Smooth muscle cell of the brain vasculature (primary cell): ENCODE measurements at regions not wholly inside any gene's neighbourhood (a gene's known extent, or its start where the extent isn't known, plus 50 kb on each side); places are given as distances from the start of the nearest gene placed in this dataset.

Experiments
- DNase-seq: peaks from one replicate; pipeline ENCODE4 v3.0.0-alpha.2; 2012; ENCODE audit warnings: low read depth, low spot score

DNA sequence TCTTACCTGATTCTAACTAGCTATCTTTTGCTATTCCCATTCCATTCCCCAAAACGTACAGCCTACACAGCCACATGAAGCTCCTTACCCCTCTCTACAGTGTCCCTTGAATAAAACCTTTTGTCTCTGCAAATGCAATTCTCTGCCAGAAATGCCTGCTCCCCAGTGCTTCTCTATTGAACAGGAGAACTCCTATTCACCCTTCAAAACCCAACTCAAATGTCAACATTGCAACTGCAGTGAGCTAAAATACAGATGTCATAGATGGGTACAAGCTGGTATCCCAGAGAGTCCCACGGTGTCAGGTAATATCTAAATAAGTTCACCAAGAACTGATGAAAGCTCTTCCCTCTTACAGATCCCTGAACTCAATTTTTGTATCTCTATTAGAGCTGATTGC is 421.7 kb downstream of the INSC start:
- no peak for DNase-seq

DNA sequence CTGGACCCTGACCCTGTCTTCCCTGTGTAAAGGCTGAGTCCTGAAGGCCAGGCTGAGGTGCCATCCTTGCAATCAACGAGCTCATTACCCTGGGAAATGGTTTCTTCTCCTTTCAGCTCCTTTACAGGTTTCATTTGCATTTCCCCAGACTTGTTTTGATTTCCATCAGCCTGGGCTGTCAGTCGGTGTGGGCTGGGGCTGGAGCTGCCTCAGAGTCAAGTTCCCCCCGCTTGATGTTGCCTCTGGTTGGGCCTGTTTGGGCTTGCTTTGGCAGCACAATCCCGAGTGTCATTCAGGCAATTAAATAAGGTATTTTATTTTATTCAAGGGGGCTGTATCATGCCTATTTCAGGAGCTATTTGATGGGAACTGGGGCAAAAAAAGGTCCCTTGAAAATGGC is 424.9 kb downstream of the INSC start:
- no peak for DNase-seq

DNA sequence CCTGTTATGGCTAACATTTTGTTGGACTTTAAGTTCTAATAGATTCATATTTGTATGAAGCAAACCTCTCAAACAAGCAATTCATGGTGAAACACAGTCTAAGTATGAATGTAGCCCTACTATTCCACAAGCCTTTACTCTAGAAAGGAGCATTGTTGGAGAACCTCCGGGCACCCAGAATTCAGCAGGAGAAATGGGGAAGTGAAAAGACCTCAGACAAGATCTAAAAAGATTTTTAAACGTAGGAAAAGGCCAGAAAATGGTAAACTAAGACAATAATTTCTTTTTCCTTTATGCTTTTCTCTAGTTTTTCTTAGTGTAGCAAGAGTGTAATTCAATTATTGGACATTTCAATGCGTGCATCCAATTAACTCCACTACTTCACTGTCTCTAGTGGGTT is 426.4 kb downstream of the INSC start:
- DNase-seq, result no peak

DNA sequence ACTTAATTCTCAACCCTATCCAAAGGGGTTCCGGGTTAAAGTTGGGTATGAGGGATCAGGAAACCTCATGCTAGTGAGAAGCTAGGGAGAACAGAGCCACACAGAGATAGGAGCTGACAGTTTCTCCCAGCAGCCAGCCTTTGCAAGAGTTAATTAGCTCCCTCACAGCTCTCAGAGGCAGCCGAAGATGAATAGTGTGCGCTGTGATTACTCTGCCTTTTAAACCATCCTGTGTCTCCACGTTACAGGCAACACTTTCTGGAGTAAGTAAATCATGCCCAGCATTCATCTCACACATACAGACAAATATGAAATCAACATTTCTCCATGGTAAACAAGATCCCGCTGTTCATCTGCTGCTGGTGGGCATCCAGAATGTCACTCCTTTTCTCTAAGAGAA is 429.6 kb downstream of the INSC start:
- no peak for DNase-seq

DNA sequence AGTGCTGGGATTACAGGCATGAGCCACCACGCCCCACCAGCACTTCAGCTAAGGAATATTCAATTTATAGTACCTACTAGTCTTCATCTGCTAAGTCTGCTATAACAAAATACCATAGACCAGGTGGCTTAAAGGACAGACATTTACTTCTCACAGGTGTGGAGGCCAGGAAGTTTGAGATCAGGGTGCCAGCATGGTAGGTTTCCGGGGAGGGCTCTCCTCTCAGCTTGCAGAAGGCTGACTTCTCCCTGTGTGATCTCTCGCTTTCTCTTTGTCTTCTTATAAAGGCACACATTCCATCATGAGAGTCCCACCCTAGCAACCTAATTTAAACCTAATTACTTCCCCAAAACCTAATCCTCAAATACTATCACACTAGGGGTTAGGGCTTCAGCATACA is 433.0 kb downstream of the INSC start:
- DNase-seq, result no peak

DNA sequence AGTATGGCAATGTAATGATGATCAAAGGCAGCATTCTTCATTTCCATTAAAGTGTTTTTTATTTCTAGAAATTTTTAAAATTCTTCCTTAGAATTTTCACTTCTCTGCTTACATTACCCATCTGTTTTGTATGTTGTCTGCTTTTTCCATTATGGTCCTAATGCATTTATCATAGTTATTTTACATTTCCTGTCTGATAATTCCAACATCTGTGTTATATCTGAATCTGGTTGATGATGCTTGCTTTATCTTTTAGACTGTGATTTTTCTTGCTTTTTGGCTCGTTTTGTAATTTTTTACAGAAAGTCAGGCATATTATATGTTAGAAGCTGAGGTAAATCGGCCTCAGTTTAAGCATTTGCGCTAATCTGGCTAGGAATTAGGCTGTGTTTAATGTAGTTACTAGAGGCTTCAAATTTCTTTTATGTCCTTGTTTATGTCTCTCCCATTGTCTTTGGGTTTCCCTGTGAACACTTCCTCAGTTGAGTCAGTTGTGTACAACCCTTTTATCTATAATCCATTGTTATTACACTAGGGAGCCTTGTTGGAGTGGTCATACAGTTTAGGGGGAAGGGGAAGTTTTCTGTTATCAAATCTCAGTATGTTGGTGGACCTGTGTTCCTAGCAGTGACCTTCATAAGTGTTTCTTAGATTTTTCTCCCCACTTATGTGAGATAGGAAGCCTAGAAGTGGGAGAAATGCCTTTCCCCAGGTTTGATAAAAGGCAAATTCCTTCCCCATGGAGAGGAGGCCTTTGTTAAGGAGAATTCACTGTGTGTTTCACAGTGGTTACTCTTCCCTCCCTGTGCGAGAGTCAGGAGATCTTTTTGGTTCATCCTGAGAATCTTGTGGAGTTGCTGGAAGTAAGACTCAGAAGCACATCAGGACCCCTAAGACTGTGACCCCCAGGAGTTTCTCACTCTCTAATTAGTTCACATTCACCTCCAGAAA is 437.5 kb downstream of the INSC start:
- DNase-seq, result no peak

DNA sequence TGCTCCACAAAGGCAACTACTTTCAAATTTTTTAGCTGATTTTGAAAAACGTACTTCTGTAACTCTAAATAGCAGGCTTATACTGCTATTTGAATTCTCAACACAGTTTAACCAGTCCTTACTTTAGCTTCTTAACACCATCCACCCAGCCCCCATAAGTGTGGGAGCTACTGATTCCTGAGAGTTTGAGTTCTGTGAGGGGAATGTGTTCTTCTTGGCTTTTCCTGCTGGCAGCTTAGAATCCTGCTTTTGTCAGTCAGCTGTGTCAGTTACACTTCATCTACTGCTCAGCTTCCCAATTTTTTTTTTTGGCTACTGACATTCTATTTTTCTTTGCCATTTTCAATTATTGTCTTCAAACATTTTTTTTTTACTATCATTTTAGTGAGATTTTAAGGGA is 440.4 kb downstream of the INSC start:
- no peak for DNase-seq

DNA sequence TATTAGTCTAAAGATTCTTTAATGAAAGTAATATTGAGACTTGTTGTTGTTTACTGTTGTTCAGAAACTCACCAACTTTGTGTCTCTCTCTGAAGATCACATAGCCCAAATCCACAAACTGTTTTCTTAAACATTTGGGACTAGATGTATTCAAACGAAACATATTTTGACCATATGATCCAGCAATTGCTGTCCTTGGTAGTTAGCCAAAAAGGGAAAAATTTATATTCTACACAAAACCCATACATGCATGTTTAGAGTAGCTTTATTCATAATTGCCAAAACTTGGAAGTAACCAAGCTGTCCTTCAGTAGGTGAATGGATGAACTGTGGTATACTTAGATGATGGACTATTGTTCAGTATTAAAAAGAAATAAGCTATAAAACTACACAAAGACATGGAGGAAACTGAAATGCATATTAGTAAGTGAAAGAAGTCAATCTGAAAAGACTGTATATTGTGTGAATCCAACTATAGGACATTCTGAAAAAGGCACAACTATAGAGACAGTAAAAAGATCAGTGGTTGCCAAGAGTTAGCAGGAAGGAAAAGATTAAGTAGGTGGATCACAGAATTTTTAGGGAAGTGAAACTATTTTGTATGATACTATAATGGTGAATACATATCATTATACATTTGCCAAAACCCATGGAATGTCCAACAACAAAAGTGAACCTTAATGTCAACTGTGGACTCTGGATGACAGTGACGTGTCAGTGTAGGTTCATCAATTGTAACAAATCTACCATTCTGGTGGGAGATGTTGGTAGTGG is 442.9 kb downstream of the INSC start:
- DNase-seq, result no peak

DNA sequence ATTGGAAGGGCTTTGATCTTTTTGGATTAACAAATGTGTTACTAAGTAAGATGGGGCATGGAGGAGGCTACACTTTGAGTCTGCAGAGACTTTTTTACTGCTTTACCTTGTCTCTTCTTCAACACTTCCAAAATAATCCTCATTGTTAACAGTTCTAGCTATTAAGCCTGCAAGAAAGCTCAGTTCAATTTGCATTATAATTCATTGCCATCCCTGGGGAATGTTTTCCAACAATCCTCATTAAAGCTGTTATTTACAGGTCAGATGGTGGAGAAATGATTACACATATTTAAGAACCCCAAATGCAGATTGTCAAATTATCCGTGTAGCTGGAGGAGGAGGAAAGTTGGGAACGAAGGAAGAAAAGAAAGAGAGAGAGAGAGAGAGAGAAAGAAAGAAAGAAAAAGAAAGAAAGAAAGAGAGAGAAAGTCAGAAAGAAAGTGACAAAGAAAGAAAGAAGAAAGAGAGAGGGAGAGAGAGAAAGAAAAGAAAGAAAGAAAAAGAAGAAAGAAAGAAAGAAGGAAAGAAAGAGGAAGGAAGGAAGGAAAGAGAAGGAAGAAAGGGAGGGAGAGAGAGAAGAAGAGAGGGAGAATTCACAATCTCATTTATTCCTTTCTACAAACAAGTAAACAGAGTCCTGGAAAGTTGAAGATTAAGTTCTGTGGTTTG is 443.9 kb downstream of the INSC start:
- no peak for DNase-seq

DNA sequence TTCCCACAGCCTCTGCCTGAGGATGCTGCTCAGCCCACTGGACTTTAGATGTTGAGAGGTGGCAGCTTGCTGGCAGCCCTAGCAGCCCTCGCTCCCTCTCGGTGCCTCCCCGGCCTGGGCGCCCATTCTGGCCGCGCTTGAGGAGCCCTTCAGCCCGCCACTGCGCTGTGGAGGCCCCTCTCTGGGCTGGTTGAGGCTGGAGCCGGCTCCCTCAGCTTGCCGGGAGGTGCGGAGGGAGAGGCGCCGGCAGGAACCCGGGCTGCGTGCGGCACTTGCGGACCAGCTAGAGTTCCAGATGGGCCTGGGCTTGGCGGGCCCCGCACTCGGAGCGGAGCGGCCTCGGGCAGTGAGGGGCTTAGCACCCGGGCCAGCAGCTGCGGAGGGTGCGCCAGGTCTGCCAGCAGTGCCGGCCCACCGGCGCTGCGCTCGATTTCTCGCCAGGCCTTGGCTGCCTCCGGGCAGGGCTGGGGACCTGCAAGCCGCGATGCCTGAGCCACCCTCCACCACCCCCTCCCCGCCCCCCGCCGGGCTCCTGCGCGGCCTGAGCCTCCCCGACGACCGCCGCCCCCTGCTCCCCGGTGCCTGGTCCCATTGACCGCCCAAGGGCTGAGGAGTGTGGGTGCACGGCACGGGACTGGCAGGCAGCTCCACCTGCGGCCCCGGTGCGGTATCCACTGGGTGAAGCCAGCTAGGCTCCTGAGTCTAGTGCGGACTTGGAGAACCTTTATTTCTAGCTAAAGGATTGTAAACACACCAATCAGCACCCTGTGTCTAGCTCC is 446.2 kb downstream of the INSC start:
- no peak for DNase-seq

DNA sequence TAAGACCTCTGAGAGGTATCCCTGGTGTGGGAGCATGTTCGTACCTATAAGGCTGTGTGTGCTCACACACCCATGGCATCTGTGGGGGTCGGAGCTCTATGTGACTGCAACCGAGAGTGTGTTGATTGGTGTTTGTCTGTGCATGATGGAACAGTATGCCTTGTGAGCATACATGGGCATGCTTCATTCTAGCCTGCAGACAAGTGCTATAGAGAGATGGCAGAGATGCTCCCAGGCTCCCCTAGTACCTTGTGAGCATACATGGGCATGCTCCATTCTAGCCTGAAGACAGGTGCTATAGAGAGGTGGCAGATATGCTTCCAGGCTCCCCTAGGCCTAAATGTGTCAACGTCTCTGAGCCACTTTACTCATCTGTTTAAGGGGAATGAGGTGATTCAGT is 447.5 kb downstream of the INSC start:
- DNase-seq, result no peak

DNA sequence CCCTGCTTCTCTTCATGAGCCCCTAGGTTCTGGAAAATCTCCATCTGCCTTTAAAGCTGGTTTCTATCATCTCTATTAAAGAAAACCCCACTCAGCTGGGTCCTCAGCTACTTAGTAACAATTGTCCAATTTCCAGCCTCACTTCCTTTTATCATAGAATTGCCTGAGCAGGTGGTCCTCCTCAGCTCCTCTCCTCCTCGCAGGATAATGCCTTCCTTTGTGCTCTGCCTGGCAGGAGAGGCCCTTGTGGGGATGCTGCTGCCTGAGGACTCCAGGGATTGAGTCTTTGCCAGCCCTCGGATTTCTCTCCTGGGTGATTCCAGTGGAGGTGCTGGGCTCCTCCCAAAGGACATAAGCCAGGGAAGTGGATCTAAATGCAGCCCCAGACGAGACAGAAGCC is 448.3 kb downstream of the INSC start:
- no peak for DNase-seq

DNA sequence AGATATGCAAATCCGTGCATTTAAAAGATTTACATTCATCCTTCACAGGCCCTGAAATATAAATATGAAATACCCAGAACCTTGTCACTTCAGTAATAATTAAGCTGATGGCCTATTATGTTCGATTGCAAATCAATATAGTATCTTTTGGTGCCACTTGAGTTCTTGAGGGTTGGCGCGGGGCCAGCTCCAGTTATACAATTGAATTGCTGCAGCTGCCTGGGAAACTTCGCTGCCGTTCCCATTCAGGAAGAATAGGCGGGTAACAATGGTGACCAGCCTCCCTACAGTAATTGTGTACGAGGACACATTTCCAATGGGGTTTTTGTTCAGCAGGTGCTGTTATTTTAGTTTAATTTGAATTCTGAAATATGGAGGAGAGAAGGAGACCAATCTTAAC is 451.2 kb downstream of the INSC start:
- DNase-seq, result no peak

DNA sequence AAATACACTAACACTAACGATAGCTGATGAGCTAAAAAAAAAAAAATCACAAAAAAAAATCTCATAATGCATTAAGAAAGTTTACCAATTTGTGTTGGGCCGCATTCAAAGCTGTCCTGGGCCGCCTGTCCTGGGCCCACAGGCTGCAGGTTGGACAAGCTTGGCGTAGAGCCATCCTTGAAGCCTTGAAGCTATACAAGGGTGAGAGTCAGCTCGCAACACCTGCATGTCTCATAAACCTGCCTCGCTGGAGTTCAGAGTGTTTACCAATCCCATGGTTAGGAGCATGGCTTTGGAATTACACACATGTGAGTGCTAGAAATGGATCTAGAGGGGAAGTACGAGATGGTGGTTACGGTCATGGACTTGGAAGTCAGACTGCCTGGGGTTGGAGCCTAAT is 453.7 kb downstream of the INSC start:
- DNase-seq, result no peak

DNA sequence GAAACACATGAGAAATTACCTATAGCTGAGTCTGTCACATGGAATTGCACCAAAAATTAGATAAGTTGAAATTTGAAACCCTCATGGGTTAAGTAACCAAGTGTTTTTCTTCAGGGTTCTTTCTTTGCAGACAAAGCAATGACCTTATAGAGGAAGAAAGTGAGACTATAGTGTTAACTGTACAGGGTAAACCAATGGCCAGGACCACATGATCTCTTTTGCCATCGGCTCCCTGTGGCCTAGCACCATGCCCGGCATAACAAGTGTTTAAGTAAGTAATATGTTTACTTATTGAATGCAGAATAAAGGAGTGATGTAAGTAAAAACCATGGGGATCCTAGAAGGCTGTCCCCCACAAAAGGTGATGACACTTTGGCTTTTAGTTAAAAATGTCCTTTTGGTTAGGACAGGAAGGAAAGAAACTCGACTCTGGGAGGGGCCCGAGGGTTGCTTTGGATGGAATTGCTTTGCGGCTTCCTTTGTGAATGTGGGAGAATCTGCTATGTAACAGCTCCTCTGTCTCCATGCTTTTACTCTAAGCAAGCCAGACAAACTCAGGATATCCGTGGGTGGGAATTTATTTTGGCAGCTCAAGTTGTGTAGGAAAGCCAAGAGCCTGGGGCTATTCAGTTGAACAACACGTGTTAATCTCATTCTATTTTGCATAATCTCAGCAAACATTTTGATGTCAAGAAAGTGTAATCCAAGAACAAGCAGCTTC is 454.7 kb downstream of the INSC start:
- no peak for DNase-seq

DNA sequence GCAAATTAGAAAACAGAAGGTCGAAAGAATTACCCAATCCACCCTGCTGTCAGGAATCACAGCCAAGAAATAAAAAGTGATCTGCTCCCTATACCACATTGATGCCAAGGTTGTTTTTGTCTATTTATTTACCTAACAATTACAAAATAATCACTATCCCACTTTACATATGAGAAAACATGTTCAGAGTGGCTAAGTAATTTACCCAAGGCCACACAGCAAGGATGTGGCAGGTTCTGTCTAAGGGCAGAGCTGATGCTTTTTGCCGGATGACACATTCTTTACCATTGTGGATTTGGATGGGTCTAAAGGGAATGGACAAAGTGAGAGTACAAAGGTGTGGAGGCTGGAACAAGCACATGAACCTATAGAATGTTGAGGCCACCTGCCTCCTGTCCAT is 460.7 kb downstream of the INSC start:
- no peak for DNase-seq

DNA sequence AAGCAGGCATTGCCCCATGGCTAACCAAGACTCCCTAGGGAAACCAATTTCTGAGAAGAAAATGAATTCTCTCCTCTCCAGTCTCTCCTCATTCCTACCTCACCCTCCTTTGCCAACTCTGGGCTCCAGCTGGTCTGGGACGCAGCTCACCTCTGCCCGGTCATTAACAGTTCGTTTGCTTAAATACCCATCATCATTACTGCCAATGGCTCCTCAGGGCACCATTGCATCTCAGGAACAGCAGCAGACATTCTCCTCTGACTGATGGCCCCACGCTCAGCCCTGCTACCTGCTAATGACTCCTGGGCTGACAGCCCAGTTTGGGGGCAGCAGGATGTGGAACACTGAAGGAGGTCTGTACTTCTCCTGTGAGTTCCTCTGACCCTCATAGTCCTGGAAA is 462.0 kb downstream of the INSC start:
- DNase-seq, result no peak

DNA sequence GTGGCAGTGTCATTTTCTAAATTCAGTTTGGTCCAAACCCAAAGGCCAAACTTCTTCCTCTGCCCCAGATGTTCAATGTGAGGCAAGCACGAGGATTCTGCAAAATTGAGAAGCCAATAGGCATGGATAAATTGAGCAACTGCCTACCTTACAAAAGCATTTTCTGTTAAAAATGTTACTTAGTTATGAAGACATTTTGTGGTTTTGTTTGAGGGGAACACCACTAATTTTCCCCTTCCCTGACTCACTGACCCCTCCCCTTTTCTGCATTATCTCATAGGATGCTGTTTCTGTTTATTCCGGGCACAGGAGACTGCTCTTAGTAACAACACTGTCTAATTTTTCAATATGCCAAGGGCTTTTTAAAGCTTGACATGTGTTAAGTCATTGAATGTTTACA is 462.8 kb downstream of the INSC start:
- DNase-seq, result no peak

DNA sequence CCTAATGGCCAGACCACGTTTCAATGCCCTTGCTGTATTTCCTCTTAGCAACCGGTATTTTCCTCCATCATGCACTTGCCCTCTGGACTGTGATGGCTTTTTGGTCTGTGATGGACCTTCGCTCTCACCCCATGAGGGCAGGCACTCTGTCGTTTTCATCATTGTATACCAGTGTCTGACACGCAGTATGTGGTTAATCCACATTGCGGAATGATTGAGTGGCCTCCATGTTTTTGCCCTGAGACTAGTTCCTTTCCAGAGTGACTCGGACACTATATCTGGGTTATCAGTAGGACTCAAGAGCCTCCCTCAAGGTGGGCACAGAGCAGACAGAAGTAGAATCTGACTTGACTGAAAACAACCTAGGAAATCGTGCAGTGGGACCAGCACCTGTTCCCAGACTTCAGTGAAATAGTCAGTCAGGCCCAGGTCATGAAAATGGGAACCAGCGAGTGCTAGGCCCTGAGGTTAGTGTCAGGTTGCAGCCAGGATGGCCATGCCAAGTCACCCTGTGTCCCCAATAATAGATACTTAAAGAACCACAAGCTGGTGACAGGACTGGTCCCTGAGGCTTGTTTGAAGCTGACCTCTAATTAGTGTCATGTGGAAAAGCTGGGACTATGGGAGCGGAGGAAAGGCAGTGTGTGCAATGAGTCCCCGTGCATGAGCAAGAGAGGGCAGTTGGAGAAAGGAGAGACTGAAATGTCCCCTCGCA is 464.7 kb downstream of the INSC start:
- no peak for DNase-seq

DNA sequence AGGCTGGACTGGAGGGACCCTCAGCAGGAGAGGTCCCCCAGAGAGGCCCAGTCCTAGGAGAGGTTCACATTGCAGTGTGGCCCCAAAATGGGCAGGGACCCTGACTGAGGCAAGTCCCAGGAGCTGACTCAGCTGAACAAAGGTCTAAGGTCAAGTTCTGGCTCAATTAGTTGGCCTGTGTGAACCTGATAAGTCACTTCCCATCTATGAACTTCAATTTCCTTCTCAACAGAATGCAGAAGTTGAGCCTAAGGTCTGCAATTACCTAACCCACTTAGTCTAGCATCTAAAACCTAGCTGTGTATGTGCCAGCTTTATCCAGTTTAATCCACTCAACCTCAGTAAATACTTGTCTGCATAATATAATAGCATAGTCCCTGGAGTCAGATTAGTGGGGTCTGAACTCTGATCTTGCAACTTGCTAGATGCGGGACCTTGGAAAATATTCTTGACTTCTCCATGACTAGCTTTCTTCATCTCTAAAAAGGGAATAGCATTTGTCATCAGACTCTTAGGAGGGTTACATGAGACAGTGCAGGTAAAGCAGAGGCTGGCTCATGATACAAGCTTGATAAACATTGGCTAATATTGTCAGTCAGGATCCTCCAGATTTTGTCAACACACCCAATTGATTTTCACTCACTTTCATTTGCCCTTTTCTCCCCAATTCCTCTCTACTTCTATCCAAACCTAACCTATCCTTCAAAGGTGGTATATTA is 465.5 kb downstream of the INSC start:
- DNase-seq, result no peak
